HG03159 (cell line): ENCODE measurements at regions not wholly inside any gene's neighbourhood (a gene's known extent, or its start where the extent isn't known, plus 50 kb on each side); places are given as distances from the start of the nearest gene placed in this dataset.

ENCODE experiments used
- ATAC-seq: cut with Tn5 transposase; IDR thresholded peaks from one replicate; pipeline ENCODE4 v1.9.1; 2021; ENCODE audit warnings: mild to moderate bottlenecking, moderate library complexity; ENCODE audit not compliant: unreplicated experiment

DNA sequence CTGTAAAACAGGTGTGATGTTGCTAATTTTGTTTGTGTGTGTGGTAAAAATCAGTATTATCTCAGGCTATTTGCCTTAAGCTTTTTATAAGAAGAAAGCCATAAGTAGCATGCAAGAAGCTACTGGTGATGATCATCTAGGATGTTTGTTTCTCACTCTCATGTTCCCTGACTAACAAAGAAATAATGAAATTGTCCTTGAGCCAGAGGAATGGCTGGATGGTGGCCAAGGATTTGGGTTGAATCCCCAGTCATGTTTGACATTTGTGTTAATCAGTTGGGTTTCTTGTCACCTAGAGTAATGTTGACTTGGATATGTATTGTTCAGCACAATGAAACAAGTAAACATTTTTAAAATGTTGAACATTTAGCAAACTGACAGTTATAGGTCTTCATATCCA is 496.8 kb upstream of the ZEB2 start:
- no peak for ATAC-seq

DNA sequence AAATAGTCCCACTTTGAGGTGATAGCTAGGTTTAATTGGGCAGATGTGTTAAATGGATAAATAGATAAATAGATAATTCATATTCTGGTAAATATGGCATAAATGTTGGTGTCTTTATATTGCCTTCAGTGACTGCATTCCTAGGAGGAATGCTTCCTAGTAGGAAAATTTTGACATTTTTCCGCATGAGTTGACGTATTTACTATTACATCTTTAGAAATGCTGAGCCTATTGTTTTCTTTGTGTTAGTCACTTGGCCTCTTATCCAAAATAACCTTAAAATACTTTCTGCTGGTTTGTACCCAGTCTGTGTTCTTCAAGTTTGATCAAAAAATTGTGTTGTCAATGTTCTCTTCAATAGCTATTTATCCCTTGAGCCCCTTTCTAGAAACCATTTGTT is 495.6 kb upstream of the ZEB2 start:
- no peak for ATAC-seq

GRCh38 chr2:145012806-145013205 is 492.9 kb upstream of the ZEB2 start:
- ATAC-seq = no peak

GRCh38 chr2:145012214-145012670 is 492.3 kb upstream of the ZEB2 start:
- no peak for ATAC-seq

GRCh38 chr2:145010635-145011034 is 490.7 kb upstream of the ZEB2 start:
- no peak for ATAC-seq

- ATAC-seq = no peak
Observed at GRCh38 chr2:145007960-145008263, 488.0 kb upstream of the ZEB2 start.

GRCh38 chr2:145007093-145007959 is 487.4 kb upstream of the ZEB2 start:
- no peak for ATAC-seq

- no peak for ATAC-seq
Observed at GRCh38 chr2:145002624-145003023, 482.7 kb upstream of the ZEB2 start.

- ATAC-seq = no peak
Observed at GRCh38 chr2:145000376-145000775, 480.5 kb upstream of the ZEB2 start.

DNA sequence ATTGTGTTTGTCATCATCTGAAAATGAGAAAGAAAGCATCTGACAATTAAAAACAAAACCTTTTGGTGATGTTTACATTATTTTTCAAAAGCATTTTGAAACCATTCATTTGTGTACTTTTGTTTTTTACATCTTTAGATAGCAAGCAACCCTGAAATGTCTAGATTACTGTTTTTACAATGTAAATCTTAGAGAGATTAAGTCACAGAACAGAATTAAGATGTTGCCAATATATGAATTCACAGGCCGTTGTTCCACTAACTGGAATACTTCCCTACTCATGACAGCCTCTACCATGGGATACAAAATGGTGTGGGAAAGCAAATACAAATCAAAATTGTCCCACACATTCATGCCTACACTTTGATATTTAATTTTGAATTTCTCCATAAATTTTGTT is 480.0 kb upstream of the ZEB2 start:
- no peak for ATAC-seq

- ATAC-seq = no peak
Observed at GRCh38 chr2:144999071-144999875, 479.4 kb upstream of the ZEB2 start.

DNA sequence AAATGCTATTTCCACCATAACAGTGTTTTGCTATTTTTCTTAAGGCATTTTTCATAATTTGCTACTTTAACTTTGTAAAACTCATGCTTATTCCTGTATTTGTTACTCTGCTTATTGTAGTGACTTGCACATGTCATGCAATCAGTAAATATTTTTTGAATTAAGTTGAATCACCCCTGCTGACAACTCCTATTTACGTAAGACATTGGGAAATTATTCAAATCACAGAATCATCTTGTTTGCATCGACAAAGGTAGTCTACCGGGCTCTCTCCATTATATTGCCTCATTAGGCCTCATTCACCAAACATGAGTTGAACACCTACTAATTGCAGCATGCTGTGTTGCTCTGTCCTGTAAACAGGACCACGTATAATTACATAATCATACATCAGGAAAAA is 478.5 kb upstream of the ZEB2 start:
- ATAC-seq = no peak

GRCh38 chr2:144996225-144996795 is 476.4 kb upstream of the ZEB2 start:
- ATAC-seq = no peak

DNA sequence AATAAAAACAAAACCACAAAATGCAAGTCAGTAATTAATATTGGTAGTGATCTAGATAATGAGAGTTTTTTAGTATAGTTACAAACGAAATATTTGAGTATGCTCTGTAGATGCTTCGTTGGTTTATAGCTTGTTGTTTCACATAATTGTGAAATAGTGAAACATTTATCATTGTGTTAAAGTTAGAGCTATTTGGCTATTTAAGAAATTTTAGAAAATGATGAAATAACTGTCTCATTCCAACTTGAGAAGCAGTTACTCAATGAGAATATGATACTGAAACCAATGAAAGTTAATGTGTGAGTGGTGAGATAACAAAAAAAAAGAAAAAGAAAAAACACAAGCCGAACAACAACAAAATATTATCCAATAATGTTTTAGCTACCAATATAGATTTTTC is 475.6 kb upstream of the ZEB2 start:
- no peak for ATAC-seq

DNA sequence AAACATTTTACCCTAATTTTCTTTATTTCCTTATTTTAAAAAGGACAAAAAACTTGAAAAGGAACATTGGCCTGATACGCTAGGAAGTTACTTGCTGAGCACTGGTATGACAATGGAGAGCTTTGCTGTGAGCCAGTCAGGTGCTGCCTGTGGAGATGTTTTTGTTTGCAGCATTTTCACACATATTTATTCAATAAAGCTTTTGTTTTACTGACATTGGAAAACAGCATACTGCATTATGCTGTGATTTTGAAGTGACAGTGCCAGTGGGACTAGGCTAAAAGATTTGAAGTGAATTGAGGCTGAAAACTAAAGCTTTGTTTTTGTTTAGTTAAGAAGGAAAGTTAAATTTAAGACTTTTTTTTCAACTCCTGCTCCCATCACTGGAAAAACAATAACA is 470.7 kb upstream of the ZEB2 start:
- no peak for ATAC-seq

GRCh38 chr2:144989579-144990270 is 469.8 kb upstream of the ZEB2 start:
- ATAC-seq = no peak

- no peak for ATAC-seq
Observed at GRCh38 chr2:144988591-144988990, 468.7 kb upstream of the ZEB2 start.

- ATAC-seq = no peak
Observed at GRCh38 chr2:144986691-144987090, 466.8 kb upstream of the ZEB2 start.

- ATAC-seq = no peak
Observed at GRCh38 chr2:144984038-144984437, 464.1 kb upstream of the ZEB2 start.

DNA sequence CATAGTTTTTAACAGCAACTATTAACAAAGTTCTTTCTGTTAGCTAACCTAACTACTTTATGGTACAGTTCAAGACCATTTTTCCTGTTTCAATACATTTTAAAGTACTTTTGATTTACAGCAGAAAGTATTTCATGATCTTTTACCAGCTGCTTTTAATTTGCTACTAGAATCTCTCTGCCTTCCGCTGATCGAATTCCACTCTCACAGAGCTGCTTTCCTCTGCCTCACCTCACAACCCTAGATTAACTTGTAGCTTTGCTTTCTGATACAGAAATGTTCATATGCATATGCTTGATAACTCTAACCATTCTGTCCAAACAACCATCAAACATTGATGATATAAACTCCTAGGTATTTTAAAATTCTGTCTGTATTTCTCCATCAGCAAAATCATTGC is 463.2 kb upstream of the ZEB2 start:
- no peak for ATAC-seq

DNA sequence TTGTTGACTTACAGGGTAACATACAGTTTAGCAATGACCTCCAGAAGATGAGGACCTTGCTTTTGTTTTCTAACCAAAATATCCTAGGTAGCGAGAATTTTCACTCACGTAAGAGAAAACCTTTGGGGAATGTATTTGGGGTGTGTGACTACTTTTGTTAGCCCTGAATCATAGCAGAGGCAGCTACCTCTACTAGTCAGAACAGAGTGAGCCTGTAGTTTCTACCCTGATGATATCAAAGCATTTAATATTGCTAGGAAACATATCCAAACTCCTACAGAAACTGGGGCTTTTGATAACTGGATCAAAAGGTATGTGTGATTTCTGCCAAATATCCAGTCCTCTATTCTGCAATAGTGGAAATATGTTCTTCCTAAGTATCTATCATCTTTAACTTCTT is 462.6 kb upstream of the ZEB2 start:
- ATAC-seq = no peak
